22Rv1 (cell line): ENCODE measurements at regions not wholly inside any gene's neighbourhood (a gene's known extent, or its start where the extent isn't known, plus 50 kb on each side); places are given as distances from the start of the nearest gene placed in this dataset.

Experiments
- ZFX ChIP-seq: fragments of 450-650 bp; IDR thresholded peaks from 2 replicates; pipeline ENCODE4 v1.6.1; 2017; ENCODE audit warnings: antibody characterized with exemption, borderline replicate concordance
- TF ChIP-seq, protein P1 (sequence below): fragments of 450-650 bp; IDR thresholded peaks from 2 replicates; pipeline ENCODE4 v1.5.1; 2017; ENCODE audit warnings: mild to moderate bottlenecking

DNA sequence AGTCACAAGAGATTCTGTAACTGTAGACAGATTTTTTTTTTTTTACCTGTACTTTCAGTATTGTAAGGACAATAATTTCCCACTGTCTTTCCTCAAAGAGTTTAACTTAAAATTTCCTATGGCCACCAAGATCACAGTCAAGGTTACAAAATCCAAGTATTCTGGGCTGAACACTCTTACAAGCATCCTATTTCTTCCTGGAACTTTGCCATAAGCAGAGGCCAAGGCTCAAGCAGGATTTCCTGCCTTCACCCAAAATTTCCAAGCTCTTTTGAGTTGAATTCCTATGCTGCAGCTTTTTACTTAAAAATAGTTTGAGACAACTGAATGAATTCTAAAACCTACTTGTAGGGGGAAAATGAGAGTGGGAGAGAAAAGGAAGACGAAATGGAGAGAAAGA, 299.4 kb downstream of the ZNF516 start:
- TF ChIP-seq, protein P1, sequence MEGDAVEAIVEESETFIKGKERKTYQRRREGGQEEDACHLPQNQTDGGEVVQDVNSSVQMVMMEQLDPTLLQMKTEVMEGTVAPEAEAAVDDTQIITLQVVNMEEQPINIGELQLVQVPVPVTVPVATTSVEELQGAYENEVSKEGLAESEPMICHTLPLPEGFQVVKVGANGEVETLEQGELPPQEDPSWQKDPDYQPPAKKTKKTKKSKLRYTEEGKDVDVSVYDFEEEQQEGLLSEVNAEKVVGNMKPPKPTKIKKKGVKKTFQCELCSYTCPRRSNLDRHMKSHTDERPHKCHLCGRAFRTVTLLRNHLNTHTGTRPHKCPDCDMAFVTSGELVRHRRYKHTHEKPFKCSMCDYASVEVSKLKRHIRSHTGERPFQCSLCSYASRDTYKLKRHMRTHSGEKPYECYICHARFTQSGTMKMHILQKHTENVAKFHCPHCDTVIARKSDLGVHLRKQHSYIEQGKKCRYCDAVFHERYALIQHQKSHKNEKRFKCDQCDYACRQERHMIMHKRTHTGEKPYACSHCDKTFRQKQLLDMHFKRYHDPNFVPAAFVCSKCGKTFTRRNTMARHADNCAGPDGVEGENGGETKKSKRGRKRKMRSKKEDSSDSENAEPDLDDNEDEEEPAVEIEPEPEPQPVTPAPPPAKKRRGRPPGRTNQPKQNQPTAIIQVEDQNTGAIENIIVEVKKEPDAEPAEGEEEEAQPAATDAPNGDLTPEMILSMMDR = no peak
- TF ChIP-seq ZFX = no peak
